Stimulated activated CD8-positive, alpha-beta memory T cell treated with anti-CD3 and anti-CD28 coated beads, Interleukin-7, amount 100 ng/mL, for 4 hours (primary cell): ENCODE measurements at regions not wholly inside any gene's neighbourhood (a gene's known extent, or its start where the extent isn't known, plus 50 kb on each side); places are given as distances from the start of the nearest gene placed in this dataset.
"Not testable (repeated sequence)": the region's sequence is repeated elsewhere in the genome, so short reads cannot be mapped to it uniquely, and the experiment has no call there.

Experiments
- DNase-seq, 2 donors: peaks; one replicate each; pipeline ENCODE4 v3.0.0-alpha.2; 2020; ENCODE audit warnings: low read depth in 2 of 2

- no peak for DNase-seq
Measured at GRCh38 chr3:182622241-182622545, 171.1 kb upstream of the ATP11B start.

DNA sequence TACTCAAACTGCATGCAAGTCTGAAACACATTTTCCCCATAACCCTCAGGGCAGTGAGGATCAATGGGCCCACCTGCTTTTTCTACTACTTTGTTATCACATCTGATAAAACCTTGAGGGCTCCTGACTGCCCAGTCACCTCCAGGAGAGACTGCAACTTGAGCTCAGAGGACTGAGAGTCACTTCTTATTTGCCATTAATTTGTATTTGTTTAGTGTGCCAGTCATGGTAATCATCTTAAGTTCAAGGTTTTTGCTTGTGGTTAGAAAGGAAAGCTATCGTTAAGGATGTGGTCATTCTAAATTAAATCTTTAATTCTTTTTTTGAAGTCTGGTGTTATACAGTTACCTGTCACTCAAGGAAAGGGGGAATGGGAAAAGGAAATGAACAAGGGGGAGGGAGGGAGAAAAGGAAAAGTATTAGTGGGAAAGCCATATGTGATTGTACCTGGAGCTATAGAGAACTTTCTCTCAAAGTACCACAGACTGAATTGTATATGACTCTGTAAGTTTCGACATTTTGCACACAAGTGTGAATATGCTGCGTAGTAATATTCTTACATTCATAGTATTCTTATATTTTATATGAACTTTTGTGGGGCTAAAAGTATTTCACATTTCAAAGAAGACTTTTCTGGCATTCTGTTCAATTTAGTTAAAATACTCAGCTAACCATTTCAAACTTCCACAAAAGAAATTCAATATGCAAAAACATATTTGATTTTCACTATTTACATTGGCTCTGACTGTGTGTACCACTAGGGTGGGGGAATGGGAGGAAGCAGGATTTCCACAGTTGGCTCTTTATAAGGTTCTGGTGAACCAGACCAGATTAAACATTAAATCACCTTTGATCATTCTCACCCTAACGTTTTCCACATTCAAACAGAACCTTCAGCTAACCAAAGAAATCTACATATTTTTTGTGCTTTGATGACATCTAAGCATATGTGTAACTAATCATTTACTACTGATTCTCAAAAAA lies 166.5 kb upstream of the ATP11B start:
- DNase-seq = no peak

GRCh38 chr3:182628531-182628930 lies 164.8 kb upstream of the ATP11B start:
- DNase-seq = no peak

DNA sequence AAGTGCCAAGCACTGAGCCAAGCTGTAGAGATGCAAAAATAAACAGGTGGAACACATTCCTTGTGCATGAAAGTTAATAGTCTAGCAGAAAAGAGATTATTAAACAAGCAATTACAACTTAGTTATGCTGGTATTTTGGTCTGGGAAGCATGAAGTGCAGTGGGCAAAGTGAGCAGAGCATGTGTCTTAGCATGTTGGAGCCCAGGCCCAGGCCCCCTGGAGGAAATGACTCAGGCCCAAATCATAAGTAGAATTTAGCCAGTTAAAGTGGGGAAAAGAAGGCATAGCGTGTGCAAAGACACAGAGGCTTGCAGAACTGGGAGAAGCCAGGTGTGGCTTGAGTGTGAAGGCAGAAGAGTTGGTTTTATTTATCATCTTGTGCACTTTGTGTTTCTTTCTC lies 163.8 kb upstream of the ATP11B start:
- no peak for DNase-seq

GRCh38 chr3:182631183-182632076 lies 161.9 kb upstream of the ATP11B start:
- DNase-seq = no peak

DNA sequence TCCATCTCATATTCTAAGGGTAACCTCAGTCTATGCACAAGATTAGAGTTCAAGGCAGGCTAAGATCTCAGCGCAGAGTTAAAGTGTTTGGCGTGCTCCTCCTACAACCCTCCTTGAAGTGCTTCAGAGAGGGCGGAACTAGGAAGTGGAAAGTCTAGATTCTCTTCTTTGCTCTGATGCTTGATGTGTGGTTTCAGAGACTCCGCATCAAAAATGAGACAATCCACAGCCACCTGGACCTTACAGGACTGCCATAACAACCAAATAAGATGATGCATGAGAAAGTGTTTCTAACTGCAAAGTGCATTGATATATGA lies 161.3 kb upstream of the ATP11B start:
- no peak for DNase-seq

DNA sequence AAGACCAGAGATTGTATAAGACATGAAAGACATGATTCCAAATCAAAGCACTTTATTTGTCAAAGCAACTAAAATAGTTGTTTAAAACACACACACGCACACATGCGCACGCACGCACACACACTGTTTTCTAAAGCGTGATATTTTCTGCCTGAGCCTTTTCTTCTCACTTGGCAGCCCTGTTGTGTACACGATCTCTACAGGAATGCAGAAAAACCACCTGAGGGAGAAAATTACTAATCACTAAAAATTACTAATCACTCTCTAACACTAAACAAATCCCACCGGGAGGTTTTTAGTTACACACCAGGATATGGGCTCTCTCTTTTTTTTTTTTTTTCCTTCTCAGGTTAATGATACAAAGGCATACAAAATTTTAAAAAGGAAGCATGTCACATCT lies 160.1 kb upstream of the ATP11B start:
- DNase-seq = no peak

DNA sequence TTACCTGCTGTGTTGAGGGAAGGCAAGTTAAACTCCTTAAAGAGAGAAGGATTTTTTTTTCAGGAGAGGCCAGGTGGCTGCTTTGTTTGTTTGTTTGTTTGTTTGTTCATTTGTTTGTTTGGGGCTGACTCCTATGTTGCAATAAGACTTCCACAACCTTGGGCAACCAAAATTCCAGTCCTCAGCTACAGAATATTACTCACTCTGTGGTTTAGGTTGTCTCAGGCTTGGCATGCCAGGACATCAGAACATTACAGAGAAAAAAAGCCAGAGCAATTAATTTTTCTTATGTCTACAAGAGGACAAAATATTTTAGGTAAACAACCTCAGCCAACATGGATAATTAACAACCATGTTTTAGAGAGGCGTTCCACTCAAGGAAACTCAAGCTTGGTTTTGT lies 156.7 kb upstream of the ATP11B start:
- no peak for DNase-seq

DNA sequence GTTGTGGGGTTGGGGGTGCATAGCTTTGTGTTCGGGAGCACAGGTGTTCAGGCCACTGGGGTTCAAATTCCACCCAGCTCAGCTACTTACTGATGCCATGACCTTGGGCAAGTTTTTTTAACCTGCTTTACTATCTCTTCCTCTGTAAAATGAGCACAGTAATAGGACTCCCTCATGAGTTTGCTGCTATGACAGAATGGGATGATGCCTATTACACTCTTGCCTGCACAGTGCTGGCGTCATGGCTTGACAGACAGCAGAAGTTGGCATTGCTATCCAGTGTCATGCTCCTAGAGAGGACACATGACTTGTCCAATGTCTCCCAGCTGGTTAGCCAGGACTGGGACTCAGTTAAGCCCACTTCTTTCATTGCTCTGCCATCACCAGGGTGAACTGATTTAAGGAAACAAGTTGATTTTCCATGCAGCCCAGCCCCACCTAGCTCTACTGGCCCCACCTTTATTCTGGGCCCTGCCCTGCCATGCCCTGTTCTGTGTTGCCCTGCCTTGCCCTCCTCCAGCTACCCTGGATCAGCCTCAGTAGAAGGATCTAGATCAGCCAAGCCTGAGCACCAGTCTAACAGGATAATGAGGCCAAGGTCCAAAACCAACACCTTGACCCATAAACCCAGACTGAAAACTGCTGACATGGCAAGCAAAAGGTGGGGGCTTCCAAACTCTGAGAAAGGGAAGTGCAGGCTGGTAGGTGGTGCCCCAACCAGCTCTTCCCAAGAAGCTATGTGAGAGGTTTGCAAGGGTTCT lies 155.8 kb upstream of the ATP11B start:
- no peak for DNase-seq

DNA sequence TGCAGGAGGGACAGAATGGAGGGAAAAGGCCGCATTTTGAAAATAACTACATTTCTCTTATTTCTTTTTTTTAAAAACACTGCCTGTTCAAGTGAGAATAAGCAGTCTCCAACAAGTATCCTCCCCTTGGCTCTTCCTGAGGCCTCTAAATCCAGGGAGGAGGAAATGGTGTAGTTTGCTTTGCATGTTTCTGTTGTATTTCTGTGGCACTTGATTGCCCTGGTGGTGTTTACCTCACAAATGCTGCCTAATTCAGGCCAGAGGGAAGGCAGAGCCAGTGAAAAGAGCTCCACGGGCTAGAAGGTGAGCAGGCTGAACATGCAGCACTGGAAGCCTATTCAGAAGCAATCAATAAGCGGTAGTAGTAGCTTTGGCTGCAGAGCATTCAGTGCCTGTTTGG lies 149.3 kb upstream of the ATP11B start:
- DNase-seq = no peak

DNA sequence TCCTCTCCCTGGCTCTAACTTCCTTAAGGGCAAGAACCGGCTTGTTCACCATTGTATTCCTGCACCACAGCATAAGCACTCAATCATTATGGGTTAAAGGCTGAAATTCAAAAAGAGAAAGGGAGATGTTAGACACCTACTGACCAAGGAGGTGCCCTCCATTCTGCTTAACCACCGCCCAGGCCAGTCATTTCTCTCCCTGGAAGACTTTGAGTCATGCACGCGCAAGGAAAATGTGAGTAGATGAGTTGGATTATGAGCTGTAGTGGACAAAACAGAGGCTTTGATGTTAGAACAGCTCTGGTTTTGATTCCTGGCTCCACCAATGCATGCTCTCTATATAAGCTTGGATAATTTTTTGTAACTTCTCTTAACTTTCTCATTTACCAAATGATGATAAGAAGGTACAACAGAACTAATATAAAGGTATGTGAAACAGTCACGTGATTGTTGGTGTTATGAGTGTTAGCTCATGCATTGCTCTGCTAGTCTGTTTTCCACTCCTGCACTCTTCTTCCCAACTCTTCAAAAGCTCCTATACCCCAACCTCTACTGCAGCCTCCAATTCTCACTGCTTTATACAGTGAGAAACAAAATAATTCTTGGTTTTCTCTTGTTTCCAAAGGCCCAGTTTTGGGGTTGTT lies 148.4 kb upstream of the ATP11B start:
- DNase-seq = no peak

DNA sequence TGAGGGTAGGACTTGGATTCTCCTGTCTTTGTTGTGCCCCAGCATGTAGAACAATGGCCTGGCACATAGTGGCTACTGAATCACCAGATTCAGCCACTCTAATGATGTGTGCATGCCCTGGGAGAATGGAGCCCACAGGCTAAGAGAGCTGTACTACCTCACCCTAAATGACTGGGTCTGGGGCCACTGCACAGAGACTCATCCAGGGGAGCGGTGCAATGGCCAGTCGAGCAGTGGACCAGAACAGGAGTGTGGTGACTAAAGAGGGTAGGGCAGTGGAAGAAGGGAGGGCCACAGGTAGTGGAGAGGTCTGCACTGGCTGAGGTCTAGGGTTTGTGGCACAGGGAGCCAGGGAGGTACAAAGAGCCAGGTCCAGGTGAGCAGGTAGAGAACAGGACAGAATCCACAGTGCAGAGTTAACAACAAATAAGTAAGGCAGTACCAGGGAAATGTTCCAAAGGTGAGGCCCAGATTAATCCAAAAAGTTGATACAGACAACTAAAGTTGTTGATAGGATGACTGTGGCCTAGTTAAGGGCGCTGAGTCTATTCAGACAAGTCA lies 142.7 kb upstream of the ATP11B start:
- DNase-seq = no peak

DNA sequence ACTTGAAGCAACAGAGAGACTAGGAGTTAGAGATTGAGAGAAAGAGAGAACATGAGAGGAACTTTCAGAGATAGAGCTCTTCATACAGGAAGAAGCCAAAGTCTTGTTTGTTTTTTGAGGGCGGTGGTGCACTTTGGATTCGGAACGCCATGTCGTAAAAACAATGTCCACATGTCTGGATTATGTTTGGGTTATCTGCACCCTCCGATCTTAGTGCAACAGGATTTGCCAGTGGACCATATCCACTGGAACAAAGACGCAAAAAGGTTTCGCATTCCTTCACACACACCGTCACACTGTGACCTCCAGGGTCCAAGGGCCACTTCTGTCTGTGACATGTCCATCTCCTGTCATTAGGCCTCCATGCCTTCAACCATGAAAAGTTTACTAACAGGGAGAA lies 141.8 kb upstream of the ATP11B start:
- DNase-seq = no peak

DNA sequence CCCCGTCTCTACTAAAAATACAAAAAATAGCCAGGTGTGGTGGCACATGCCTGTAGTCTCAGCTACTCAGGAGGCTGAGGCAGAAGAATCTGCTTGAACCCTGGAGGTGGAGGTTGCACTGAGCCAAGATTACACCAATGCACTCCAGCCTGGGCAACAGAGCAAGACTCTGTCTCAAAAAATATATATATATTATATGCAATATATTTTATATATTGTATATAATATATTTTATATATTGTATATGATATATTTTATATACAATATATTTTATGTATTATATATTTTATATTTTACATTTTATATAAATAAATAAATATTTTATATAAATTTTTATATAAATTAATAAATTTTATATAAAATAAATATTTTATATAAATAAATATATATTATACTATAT lies 140.2 kb upstream of the ATP11B start:
- DNase-seq = not testable (repeated sequence)

DNA sequence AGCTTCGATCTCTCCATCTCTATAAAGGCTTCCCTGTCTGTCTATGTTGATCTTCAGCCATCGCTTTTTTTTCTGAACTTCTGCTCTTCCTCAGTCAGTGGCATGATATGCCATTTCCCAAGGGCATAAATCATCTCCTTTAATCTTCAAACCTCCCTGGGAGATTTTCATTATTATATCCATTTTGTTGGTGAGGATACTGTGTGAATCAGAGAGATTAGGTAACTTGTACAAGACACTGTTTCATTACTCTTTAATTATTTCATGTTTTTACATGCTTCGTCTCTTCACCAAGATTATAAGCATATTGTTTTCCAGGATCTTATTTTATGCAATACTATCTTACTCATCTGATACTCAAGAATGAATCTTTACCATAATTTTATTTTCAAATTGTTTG lies 124.8 kb upstream of the ATP11B start:
- DNase-seq = no peak

DNA sequence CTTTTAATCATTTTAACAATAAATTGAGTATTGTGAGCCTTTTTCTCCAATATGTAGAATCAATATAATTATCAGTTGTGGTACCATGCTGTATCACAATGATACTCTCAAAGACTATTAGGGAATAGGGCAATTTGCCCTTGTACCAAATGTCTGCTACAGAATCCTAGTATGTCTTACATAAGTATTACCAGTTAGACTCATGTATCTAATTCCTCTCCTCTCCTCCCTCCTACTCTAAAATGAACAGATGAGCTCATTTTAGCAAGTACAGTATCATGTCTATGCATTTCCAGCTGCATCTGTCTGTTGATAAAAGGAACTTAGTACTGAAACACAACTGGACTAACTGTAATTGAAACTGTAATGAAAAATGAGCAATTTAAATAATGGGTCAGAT lies 124.3 kb upstream of the ATP11B start:
- no peak for DNase-seq

GRCh38 chr3:182671541-182671940 lies 121.8 kb upstream of the ATP11B start:
- no peak for DNase-seq

- no peak for DNase-seq
Measured at GRCh38 chr3:182671942-182672341, 121.4 kb upstream of the ATP11B start.

DNA sequence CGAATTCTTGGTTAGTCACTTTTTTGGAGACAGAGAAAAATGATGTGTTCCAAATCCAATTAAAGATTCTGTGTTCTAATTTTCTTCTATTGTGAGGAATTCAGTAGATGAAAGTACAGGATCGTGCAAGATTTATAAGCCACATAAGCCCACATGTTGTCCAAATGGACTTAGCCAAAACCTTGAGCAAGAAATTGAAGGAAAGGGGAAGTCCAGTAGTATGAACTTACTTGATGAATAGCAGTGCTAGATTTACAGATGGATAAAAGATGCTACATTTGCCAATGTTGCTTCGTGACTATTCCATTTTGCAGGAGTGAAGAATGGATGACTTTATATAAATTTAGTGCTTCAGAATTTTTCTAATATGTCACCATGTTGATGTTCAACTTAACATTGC lies 120.0 kb upstream of the ATP11B start:
- DNase-seq = no peak

- DNase-seq = peak; percentile 14 to 49
Measured at GRCh38 chr3:182682263-182683241, 110.8 kb upstream of the ATP11B start.
